Panc1 (cell line): ENCODE measurements at regions not wholly inside any gene's neighbourhood (a gene's known extent, or its start where the extent isn't known, plus 50 kb on each side); places are given as distances from the start of the nearest gene placed in this dataset.

Experiments
- CTCF ChIP-seq: fragments of 450-650 bp; IDR thresholded peaks from 2 replicates; pipeline ENCODE4 v1.5.1; 2017; ENCODE audit warnings: mild to moderate bottlenecking
- POLR2AphosphoS5 ChIP-seq: IDR thresholded peaks from 2 replicates; pipeline ENCODE4 v1.6.1; 2012; ENCODE audit warnings: mild to moderate bottlenecking, low read depth, low read length, moderate library complexity
- SIN3A ChIP-seq: IDR thresholded peaks from 2 replicates; pipeline ENCODE4 v1.6.1; 2012; ENCODE audit warnings: low read depth, mild to moderate bottlenecking, low read length, moderate library complexity, borderline replicate concordance; ENCODE audit not compliant: insufficient read depth
- TF ChIP-seq, protein P1 (sequence below), 2 experiments: IDR thresholded peaks; 2 replicates each; pipeline ENCODE4 v1.6.1; 2011 to 2012; ENCODE audit warnings: low read depth in 2 of 2, control low read depth in 1 of 2, low read length in 1 of 2, mild to moderate bottlenecking in 1 of 2, moderate library complexity in 1 of 2; ENCODE audit not compliant: insufficient read depth in 1 of 2

- TF ChIP-seq POLR2AphosphoS5 (no peak), CTCF (no peak), SIN3A (no peak)
- TF ChIP-seq, protein P1, sequence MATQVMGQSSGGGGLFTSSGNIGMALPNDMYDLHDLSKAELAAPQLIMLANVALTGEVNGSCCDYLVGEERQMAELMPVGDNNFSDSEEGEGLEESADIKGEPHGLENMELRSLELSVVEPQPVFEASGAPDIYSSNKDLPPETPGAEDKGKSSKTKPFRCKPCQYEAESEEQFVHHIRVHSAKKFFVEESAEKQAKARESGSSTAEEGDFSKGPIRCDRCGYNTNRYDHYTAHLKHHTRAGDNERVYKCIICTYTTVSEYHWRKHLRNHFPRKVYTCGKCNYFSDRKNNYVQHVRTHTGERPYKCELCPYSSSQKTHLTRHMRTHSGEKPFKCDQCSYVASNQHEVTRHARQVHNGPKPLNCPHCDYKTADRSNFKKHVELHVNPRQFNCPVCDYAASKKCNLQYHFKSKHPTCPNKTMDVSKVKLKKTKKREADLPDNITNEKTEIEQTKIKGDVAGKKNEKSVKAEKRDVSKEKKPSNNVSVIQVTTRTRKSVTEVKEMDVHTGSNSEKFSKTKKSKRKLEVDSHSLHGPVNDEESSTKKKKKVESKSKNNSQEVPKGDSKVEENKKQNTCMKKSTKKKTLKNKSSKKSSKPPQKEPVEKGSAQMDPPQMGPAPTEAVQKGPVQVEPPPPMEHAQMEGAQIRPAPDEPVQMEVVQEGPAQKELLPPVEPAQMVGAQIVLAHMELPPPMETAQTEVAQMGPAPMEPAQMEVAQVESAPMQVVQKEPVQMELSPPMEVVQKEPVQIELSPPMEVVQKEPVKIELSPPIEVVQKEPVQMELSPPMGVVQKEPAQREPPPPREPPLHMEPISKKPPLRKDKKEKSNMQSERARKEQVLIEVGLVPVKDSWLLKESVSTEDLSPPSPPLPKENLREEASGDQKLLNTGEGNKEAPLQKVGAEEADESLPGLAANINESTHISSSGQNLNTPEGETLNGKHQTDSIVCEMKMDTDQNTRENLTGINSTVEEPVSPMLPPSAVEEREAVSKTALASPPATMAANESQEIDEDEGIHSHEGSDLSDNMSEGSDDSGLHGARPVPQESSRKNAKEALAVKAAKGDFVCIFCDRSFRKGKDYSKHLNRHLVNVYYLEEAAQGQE (IDR thresholded peaks at IDR 0.05; ENCODE audit: insufficient read depth in 1 of 2, low read depth in 2 of 2, low read length in 1 of 2), result no peak
Observed at GRCh38 chr7:131955679-131956078, 399.3 kb upstream of the PODXL start.
